HUES48 (cell line): ENCODE measurements at regions not wholly inside any gene's neighbourhood (a gene's known extent, or its start where the extent isn't known, plus 50 kb on each side); places are given as distances from the start of the nearest gene placed in this dataset.

Source experiments
- H3K27ac ChIP-seq: one replicate; pipeline ENCODE4 v1.7.0; 2013; ENCODE audit warnings: low read depth, low read length, inconsistent platforms
- H3K27me3 ChIP-seq: 2 replicates; pipeline ENCODE4 v1.6.1; 2013; ENCODE audit warnings: mild to moderate bottlenecking, low read length; ENCODE audit not compliant: control insufficient read depth, insufficient read depth
- H3K36me3 ChIP-seq: 2 replicates; pipeline ENCODE4 v1.6.1; 2013; ENCODE audit warnings: low read length; ENCODE audit not compliant: control insufficient read depth, insufficient read depth
- H3K4me1 ChIP-seq: 2 replicates; pipeline ENCODE4 v1.6.1; 2013; ENCODE audit warnings: mild to moderate bottlenecking, low read length; ENCODE audit not compliant: control insufficient read depth, insufficient read depth
- H3K4me3 ChIP-seq: 2 replicates; pipeline ENCODE4 v1.5.1; 2013; ENCODE audit warnings: mild to moderate bottlenecking, low read depth, low read length
- H3K9ac ChIP-seq: 2 replicates; pipeline ENCODE4 v1.6.1; 2013; ENCODE audit warnings: mild to moderate bottlenecking, low read depth, low read length, moderate library complexity
- H3K9me3 ChIP-seq: 2 replicates; pipeline ENCODE4 v1.6.1; 2013; ENCODE audit warnings: low read length; ENCODE audit not compliant: control insufficient read depth, insufficient read depth

GRCh38 chr12:34394211-34395055 is 372.1 kb downstream of the ALG10 start:
- H3K36me3 ChIP-seq, result no peaks in the 10 kb centered on the region
- H3K9me3 ChIP-seq, result peaks cover 100% of the 10 kb centered on the region
- H3K4me1 ChIP-seq, result no peaks in the 10 kb centered on the region
- H3K27me3 ChIP-seq, result no peaks in the 10 kb centered on the region
- no peak overlapping the region for H3K4me3 ChIP-seq
- no peak overlapping the region for H3K27ac ChIP-seq
- H3K9ac ChIP-seq, result no peak overlapping the region

GRCh38 chr12:34395056-34396005 is 373.0 kb downstream of the ALG10 start:
- Histone ChIP-seq H3K27me3 (no peaks in the 10 kb centered on the region), H3K9ac (no peak overlapping the region), H3K27ac (no peak overlapping the region), H3K9me3 (peaks cover 100% of the 10 kb centered on the region), H3K4me3 (no peak overlapping the region), H3K4me1 (no peaks in the 10 kb centered on the region), H3K36me3 (no peaks in the 10 kb centered on the region)

DNA sequence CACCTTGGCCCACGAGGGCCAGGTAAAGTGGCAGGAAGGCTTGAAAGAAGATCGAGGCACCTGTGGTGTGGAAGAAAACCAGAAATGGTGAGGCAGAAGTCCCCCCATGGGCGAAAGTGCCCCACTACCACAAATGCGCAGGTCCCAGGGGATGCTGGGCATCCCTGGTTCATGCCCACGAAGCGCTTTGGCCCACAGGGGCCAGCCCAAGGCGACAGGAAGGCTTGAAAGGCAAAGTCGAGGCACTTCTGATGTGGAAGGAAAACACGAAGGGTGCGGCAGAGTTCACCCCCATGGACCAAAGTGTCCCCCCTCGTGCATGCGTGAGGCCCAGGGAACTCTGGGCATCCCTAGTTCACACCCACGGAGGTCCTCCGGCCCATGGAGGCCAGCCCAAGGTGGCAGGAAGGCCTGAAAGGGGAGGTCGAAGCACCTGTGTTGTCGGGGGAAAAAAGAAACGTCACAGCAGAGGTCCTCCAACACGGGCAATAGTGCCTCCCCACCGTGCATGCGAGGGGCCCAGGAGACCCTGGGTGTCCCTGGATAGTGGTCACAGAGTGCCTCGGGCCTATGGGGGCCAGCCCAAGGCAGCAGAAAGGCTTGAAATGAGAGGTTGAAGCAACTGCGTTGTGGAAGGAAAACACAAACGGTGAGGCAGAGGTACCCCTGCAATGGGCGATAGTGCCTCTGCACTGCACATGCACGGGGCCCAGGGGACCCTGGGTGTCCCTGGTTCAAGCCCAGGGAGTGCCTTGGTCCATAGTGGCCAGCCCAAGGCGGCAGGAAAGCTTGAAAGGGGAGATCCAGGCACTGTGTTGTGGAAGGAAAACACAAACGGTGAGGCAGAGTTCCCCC is 373.9 kb downstream of the ALG10 start:
- Histone ChIP-seq H3K9ac (no peak overlapping the region), H3K36me3 (no peaks in the 10 kb centered on the region), H3K4me3 (no peak overlapping the region), H3K9me3 (peaks cover 99% of the 10 kb centered on the region), H3K27ac (no peak overlapping the region), H3K4me1 (no peaks in the 10 kb centered on the region), H3K27me3 (no peaks in the 10 kb centered on the region)

GRCh38 chr12:34396861-34397590 is 374.7 kb downstream of the ALG10 start:
- Histone ChIP-seq H3K27me3 (no peaks in the 10 kb centered on the region), H3K4me1 (no peaks in the 10 kb centered on the region), H3K9ac (no peak overlapping the region), H3K27ac (no peak overlapping the region), H3K9me3 (peaks cover 99% of the 10 kb centered on the region), H3K36me3 (no peaks in the 10 kb centered on the region), H3K4me3 (no peak overlapping the region)

- no peaks in the 10 kb centered on the region for H3K4me1 ChIP-seq
- H3K9me3 ChIP-seq, result peaks cover 99% of the 10 kb centered on the region
- H3K36me3 ChIP-seq, result no peaks in the 10 kb centered on the region
- H3K27ac ChIP-seq, result no peak overlapping the region
- H3K9ac ChIP-seq, result no peak overlapping the region
- no peaks in the 10 kb centered on the region for H3K27me3 ChIP-seq
- no peak overlapping the region for H3K4me3 ChIP-seq
Measured at GRCh38 chr12:34397591-34398365, 375.5 kb downstream of the ALG10 start.

DNA sequence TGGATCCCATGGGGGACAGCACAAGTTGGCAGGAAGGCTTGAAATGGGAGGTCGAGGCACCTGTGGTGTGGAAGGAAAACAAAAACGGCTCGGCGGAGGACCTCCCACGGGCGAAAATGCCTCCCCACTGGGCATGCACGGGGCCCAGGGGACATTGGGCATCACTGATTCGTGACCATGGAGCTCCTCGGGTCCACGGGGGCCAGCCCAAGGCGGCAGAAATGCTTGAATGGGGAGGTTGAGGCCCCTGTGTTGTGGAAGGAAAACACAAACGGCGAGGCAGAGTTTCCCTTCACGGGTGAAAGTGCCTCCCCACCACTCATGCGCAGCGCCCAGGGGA is 376.0 kb downstream of the ALG10 start:
- Histone ChIP-seq H3K4me1 (no peaks in the 10 kb centered on the region), H3K27me3 (no peaks in the 10 kb centered on the region), H3K36me3 (no peaks in the 10 kb centered on the region), H3K9me3 (peaks cover 99% of the 10 kb centered on the region), H3K9ac (no peak overlapping the region), H3K4me3 (no peak overlapping the region), H3K27ac (no peak overlapping the region)

GRCh38 chr12:34398706-34399630 is 376.7 kb downstream of the ALG10 start:
- Histone ChIP-seq H3K4me1 (no peaks in the 10 kb centered on the region), H3K36me3 (no peaks in the 10 kb centered on the region), H3K4me3 (no peak overlapping the region), H3K27ac (no peak overlapping the region), H3K9me3 (peaks cover 98% of the 10 kb centered on the region), H3K27me3 (no peaks in the 10 kb centered on the region), H3K9ac (no peak overlapping the region)

DNA sequence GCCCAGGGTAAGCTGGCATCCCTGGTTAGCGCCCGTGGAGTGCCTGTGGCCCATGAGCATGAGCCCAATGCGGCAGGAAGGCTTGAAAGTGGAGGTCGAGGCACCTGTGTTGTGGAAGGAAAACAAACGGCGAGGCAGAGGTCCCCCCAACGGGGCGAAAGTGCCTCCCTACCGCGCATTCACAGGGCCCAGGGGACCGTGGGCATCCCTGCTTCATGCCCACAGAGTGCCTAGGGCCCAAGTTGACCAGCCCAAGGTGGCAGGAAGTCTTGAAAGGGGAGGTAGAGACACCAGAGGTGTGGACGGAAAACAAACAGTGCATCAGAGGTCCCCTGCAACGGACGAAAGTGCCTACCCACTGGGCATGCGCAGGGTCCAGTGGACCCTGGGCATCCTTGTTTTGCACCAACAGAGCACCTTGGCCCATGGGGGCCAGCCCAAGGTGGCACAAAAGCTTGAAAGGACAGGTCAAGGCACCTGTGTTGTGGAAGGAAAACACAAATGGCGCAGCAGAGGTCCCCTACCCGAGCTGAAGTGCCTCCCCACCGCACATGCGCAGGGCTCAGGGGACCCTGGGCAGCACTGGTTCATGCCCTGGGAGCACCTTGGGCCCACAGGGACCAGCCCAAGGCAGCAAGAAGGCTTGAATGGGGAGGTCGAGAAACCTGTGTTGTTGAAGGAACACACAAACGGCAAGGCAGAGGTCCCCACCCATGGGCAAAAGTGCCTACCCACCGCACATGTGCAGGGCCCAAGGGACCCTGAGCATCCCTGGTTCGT is 377.5 kb downstream of the ALG10 start:
- H3K36me3 ChIP-seq, result no peaks in the 10 kb centered on the region
- no peak overlapping the region for H3K4me3 ChIP-seq
- peaks cover 98% of the 10 kb centered on the region for H3K9me3 ChIP-seq
- no peak overlapping the region for H3K9ac ChIP-seq
- no peaks in the 10 kb centered on the region for H3K27me3 ChIP-seq
- no peaks in the 10 kb centered on the region for H3K4me1 ChIP-seq
- no peak overlapping the region for H3K27ac ChIP-seq
